LNCAP (cell line): ENCODE measurements at regions not wholly inside any gene's neighbourhood (a gene's known extent, or its start where the extent isn't known, plus 50 kb on each side); places are given as distances from the start of the nearest gene placed in this dataset.

ENCODE experiments used
- TF ChIP-seq, protein P1 (sequence below): fragments of 450-650 bp; IDR thresholded peaks from 2 replicates; pipeline ENCODE4 v1.5.1; 2017; ENCODE audit warnings: mild to moderate bottlenecking

DNA sequence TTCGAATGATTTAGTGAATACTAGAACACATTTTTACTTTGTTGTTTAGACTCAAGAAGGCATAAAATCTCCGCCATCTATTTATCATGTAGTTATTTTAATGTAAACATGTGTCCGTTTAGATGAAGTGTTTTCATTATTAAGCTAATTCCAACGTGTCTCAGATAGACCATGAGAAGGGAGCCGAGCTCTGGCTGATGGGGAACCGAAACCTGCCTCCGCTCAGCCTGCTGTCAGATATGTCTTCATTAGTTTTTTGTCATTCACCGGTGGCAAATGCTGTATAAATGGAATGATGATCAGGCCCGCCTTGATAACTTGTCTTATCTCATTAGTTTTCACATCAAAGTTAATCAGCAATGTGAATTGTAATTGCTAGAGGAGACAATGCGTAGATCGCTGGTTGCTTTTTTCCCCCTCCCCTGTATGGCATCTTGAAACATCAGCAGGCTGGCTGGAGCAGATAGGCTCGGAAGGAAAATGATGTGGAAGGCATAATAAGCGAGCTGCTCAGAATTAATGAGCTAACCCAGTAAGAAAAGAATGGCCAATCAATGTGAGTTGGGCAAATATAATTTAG lies 136.4 kb downstream of the LINC00237 start:
- TF ChIP-seq, protein P1, sequence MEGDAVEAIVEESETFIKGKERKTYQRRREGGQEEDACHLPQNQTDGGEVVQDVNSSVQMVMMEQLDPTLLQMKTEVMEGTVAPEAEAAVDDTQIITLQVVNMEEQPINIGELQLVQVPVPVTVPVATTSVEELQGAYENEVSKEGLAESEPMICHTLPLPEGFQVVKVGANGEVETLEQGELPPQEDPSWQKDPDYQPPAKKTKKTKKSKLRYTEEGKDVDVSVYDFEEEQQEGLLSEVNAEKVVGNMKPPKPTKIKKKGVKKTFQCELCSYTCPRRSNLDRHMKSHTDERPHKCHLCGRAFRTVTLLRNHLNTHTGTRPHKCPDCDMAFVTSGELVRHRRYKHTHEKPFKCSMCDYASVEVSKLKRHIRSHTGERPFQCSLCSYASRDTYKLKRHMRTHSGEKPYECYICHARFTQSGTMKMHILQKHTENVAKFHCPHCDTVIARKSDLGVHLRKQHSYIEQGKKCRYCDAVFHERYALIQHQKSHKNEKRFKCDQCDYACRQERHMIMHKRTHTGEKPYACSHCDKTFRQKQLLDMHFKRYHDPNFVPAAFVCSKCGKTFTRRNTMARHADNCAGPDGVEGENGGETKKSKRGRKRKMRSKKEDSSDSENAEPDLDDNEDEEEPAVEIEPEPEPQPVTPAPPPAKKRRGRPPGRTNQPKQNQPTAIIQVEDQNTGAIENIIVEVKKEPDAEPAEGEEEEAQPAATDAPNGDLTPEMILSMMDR: no peak

DNA sequence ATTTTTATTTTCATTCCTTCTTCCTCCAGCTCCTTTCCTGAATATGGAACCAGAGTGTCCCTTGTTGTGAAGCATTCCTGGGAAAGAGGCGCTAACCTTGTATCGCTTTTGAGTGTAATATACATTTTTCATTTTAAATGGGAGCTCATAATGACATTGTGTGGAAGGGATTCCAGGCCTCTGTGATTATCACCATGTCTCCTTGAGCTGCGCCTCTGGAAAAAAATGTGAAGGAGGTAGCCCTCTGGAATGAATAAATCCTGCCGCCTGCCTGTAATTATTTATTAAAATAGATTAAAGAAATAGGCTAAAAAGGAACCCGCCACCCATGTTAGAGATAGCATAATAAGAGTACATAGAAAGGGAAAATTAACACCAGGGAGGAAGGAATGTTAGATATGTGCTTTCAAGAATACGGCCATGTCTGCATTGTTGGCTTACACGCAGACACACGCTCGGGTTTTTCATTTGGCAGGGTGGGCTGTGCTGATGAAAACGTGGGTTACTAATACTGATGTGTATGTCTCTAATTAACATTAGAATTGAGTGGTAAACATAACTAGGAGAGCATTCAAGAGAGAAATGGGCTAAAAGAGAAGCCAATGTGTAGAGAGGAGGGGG lies 138.5 kb downstream of the LINC00237 start:
- TF ChIP-seq, protein P1: no peak

DNA sequence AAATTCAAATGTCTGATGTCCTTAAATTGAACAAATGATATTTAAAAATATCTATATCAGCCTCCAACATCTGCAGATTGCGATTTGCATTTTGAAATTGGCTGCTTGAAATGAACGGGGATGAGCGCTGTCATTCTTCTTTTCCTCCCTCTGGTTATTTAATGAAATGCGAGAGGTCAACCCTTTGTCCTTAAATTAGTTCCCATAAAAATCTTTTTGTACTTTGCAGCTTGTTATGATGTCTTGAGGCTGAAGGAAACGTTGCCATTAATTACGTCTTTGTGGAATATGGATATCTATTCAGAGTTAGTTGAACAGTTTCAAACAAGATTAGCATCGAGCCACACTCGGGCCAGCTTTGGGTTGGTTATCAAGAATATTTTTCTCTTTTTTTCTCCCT lies 140.0 kb downstream of the LINC00237 start:
- TF ChIP-seq, protein P1: no peak

DNA sequence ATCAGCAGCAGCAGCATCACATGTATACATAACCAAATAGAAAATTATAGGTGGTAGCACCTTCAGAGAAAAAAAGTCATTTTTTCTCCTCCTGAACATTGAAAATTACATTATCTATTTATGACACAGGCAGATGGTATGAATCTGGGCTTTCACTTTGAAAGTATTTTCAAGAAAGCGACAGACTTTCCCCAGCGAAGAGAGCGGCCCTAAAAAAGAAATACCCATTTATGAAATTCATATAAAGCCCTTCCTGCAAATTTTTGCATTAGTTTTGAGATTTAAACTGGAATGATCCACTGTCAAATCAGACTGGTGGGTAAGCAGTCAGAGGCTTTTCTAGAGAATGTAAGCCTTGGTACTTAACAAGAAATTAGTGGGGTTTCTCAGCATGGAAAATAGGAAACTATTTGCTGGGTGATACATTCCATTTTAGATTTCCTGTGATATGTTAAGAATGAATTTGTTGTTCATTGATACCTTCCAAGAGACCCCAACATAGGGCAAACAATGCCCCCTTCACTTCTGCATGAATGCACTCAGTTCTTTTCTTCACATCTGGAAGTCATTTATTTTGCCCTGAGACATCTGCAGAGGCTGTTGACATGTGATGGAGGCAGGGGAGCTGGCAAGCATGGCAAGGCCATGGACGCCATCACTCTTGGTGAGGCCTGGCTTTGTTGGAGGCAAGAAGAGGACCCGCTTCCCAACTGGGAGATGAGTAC lies 147.0 kb downstream of the LINC00237 start:
- TF ChIP-seq, protein P1: no peak

DNA sequence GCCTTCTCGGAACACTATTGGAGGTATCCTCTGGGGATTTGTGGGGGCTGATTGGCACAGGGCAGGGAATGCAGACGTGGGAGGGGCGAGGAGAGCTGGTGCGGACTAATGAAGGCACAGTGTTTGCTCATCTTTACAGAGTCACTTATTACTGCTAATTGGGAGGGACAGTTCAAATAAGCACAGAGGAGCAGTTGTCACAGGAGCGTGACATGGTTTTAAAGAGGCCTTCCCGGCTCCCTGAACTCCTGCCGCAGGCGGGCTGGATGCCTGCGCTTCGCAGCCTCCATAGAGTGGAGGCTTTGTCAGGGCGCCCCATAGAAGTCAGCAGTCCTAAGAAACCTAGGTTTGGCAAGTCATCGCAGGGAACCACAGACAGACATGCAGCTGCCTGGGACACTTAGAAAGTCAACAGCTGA lies 149.6 kb downstream of the LINC00237 start:
- TF ChIP-seq, protein P1: no peak

DNA sequence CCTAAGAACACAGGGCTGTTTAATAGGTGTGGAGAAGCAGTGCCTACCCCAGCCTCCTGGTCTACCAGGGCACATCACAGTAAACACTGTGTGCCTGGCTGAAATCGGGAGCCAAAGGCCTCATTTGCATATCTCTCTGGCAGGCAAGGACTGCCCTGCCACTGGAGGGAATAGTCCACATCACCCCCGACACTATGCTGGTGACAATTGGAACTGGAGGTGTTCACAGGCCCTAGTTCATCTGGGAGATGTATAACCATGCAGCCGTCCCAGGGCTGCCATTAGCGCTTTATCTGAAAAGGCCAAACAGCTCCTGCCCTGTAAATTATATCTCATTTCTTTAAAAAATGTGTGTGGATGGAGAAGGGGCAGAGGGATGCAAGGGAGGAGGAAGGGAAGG lies 150.3 kb downstream of the LINC00237 start:
- TF ChIP-seq, protein P1: no peak

DNA sequence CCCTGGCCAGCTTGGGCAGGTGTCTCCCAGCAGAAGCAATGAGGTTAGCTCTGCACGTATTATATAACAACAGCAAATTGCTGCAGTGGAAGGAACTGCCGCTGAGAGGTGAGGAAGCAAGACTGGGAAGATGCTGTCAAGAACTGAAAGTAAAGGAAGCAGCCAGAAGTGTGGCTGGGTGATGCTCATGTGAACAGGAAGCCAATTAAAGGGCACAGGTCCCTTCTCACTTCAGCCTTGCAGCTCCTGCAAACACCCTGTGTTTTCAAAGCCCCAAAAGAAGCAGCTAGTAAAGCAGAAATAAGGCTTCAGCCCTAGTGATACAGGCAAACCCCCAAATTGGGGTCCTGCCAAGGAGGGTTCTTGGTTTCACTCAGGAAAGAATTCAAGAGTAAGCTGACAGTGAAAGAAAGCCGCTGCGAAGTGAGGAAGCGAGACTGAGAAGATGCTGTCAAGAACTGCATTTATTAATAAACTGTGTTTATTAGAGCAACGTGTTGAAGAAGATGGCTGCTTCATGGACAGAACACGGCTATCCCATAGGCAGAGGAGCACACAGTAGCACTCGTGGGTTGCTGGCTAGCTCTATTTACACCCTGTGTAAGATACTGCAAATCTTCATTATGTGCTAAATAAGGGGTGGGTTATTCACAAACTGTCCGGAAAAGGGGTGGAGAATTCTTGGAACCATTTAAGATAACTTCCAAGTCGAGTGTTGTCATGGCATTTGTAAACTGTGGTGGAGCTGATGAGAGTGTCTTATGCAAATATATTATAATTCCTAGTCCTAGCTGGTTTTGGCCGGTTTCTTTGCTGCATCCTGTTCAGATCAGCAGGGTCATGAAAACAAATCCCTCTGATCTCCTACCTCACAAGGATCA lies 152.2 kb downstream of the LINC00237 start:
- TF ChIP-seq, protein P1: no peak
